ENCODE measurements at regions not wholly inside any gene's neighbourhood (a gene's known extent, or its start where the extent isn't known, plus 50 kb on each side); places are given as distances from the start of the nearest gene placed in this dataset.

- TF ChIP-seq CTCF (IDR thresholded peaks at IDR 0.05; ENCODE audit: low read length) (no peak), EZH2 (IDR thresholded peaks at IDR 0.05; ENCODE audit: borderline replicate concordance, low read length) (no peak)
Observed at GRCh38 chr1:55519276-55519675, 304.1 kb upstream of the USP24 start.
